K562 (cell line): ENCODE measurements at regions not wholly inside any gene's neighbourhood (a gene's known extent, or its start where the extent isn't known, plus 50 kb on each side); places are given as distances from the start of the nearest gene placed in this dataset.

ENCODE experiments used
- CC2D1A ChIP-seq: fragments of 450-650 bp; IDR thresholded peaks from 2 replicates; pipeline ENCODE4 v1.6.1; 2017; ENCODE audit warnings: mild to moderate bottlenecking
- NFE2 ChIP-seq: IDR thresholded peaks from 2 replicates; pipeline ENCODE4 v1.6.1; 2014; ENCODE audit warnings: antibody characterized with exemption, low read depth
- RAD21 ChIP-seq, 2 experiments: fragments of 250-450 bp in 1 of 2; fragments of 450-650 bp in 1 of 2; sonication (Bioruptor Pico) in 1 of 2; formaldehyde crosslinking in 1 of 2; IDR thresholded peaks in 1 of 2; conservative IDR thresholded peaks in 1 of 2; 2 replicates each; pipeline versions ENCODE4 v1.4.0 to v1.8.0; 2020 to 2022; ENCODE audit warnings: mild to moderate bottlenecking in 2 of 2, moderate library complexity in 1 of 2
- SMC3 ChIP-seq: conservative IDR thresholded peaks from 2 replicates; pipeline ENCODE4 v1.6.1; 2011; ENCODE audit warnings: low read depth, low read length, improper control_type of control experiment; ENCODE audit not compliant: insufficient read depth
- STAG1 ChIP-seq: sonication (generic); formaldehyde crosslinking; IDR thresholded peaks from 2 replicates; pipeline ENCODE4 v1.5.0; 2020; ENCODE audit warnings: missing genetic modification reagents, borderline replicate concordance
- TEAD1 ChIP-seq, 2 experiments: fragments of 450-650 bp in 1 of 2; sonication (generic) in 1 of 2; formaldehyde crosslinking; IDR thresholded peaks; 2 replicates each; pipeline versions ENCODE4 v1.4.0 to v1.8.0; 2020 to 2022; ENCODE audit warnings: mild to moderate bottlenecking in 2 of 2, missing genetic modification reagents in 1 of 2
- TF ChIP-seq, protein P1 (sequence below): fragments of 450-650 bp; IDR thresholded peaks from 2 replicates; pipeline ENCODE4 v1.6.1; 2014; ENCODE audit warnings: low read depth, mild to moderate bottlenecking, moderate library complexity, borderline replicate concordance
- TF ChIP-seq, protein P2 (sequence below), 3 experiments: IDR thresholded peaks in 2 of 3; conservative IDR thresholded peaks in 1 of 3; 2 replicates each; pipeline ENCODE4 v1.5.1; 2011 to 2012; ENCODE audit warnings: low read length in 3 of 3, mild to moderate bottlenecking in 3 of 3, control low read depth in 2 of 3, improper control_type of control experiment in 1 of 3, inconsistent platforms in 1 of 3, low read depth in 1 of 3, mixed read lengths in 1 of 3, moderate library complexity in 1 of 3; ENCODE audit not compliant: insufficient read depth in 2 of 3

DNA sequence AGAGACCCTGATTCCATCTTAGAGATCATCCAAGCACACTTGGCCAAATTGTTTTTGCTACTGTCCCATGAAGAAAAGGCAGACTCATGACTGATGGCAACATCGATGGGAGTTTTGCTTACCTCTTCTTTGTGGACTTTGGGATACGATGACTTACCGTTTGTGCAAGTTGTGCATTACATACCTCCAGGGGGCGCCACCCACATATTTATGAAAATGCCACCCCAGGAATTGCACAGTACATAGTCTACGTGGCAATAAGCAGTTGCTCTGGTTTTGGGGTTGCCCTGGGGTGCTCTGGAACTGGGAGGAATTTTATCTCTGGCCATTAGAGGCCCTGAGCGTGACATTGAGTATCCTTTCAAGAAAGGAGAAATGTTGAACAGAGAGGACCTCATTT is 139.0 kb upstream of the CCZ1B start (continued):
- TF ChIP-seq, protein P1, sequence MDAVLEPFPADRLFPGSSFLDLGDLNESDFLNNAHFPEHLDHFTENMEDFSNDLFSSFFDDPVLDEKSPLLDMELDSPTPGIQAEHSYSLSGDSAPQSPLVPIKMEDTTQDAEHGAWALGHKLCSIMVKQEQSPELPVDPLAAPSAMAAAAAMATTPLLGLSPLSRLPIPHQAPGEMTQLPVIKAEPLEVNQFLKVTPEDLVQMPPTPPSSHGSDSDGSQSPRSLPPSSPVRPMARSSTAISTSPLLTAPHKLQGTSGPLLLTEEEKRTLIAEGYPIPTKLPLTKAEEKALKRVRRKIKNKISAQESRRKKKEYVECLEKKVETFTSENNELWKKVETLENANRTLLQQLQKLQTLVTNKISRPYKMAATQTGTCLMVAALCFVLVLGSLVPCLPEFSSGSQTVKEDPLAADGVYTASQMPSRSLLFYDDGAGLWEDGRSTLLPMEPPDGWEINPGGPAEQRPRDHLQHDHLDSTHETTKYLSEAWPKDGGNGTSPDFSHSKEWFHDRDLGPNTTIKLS, result peak; percentile 46; the same call in 1 of the 2 replicates
- TF ChIP-seq SMC3 (peak; percentile 43; the same call in 1 of the 2 replicates), NFE2 (peak; percentile 15; the same call in 1 of the 2 replicates), TEAD1 (CRISPR knock-in tag; IDR thresholded peaks at IDR 0.05) (peak in 1 of 2 experiments; percentile 71; a peak in 1 of 4 replicates), RAD21 (CRISPR knock-in tag; conservative IDR thresholded peaks at IDR 0.05 in 1 of 2, IDR thresholded peaks at IDR 0.05 in 1 of 2) (peak; percentile 82 to 90), STAG1 (CRISPR knock-in tag) (peak; percentile 55; the same call in 1 of the 2 replicates), CC2D1A (peak; percentile 63; the same call in 1 of the 2 replicates)
- TF ChIP-seq, protein P2, sequence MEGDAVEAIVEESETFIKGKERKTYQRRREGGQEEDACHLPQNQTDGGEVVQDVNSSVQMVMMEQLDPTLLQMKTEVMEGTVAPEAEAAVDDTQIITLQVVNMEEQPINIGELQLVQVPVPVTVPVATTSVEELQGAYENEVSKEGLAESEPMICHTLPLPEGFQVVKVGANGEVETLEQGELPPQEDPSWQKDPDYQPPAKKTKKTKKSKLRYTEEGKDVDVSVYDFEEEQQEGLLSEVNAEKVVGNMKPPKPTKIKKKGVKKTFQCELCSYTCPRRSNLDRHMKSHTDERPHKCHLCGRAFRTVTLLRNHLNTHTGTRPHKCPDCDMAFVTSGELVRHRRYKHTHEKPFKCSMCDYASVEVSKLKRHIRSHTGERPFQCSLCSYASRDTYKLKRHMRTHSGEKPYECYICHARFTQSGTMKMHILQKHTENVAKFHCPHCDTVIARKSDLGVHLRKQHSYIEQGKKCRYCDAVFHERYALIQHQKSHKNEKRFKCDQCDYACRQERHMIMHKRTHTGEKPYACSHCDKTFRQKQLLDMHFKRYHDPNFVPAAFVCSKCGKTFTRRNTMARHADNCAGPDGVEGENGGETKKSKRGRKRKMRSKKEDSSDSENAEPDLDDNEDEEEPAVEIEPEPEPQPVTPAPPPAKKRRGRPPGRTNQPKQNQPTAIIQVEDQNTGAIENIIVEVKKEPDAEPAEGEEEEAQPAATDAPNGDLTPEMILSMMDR (IDR thresholded peaks at IDR 0.05 in 2 of 3, conservative IDR thresholded peaks at IDR 0.05 in 1 of 3; ENCODE audit: insufficient read depth in 2 of 3, low read depth in 1 of 3, low read length in 3 of 3), result peak; percentile 36 to 54 (median 41); a peak in 4 of 6 replicates
- TF ChIP-seq, all 486 proteins: peak for 11; not testable (repeated sequence) for 475
